GM23338 (cell line): ENCODE measurements at regions not wholly inside any gene's neighbourhood (a gene's known extent, or its start where the extent isn't known, plus 50 kb on each side); places are given as distances from the start of the nearest gene placed in this dataset.

Source experiments
- ATAC-seq: fragments of 200-7000 bp; cut with Tn5 transposase; 3 replicates; pipeline ENCODE4 v1.9.1; 2020
- DNase-seq: peaks from one replicate; pipeline ENCODE4 v3.0.0-alpha.2; 2015; ENCODE audit warnings: low spot score
- H2AFZ ChIP-seq: fragments of 200-600 bp; sonication (generic); 2 replicates; pipeline ENCODE4 v1.8.0; 2016; ENCODE audit warnings: antibody characterized with exemption, mild to moderate bottlenecking, moderate library complexity
- H3F3A ChIP-seq: fragments of 200-600 bp; sonication (generic); replicated peaks from 2 replicates; pipeline ENCODE4 v1.8.0; 2017; ENCODE audit warnings: antibody characterized with exemption, mixed run types, low read depth
- H3K27ac ChIP-seq: fragments of 200-600 bp; sonication (generic); 2 replicates; pipeline ENCODE4 v1.6.1; 2016; ENCODE audit warnings: low read depth
- H3K27me3 ChIP-seq: fragments of 200-600 bp; sonication (generic); 2 replicates; pipeline ENCODE4 v1.8.0; 2016; ENCODE audit warnings: mild to moderate bottlenecking, mixed run types, moderate library complexity; ENCODE audit not compliant: insufficient read depth
- H3K36me3 ChIP-seq: fragments of 200-600 bp; sonication (generic); 2 replicates; pipeline ENCODE4 v1.8.0; 2016; ENCODE audit warnings: mild to moderate bottlenecking; ENCODE audit not compliant: insufficient read depth
- H3K4me1 ChIP-seq: fragments of 200-600 bp; sonication (generic); 2 replicates; pipeline ENCODE4 v1.8.0; 2016; ENCODE audit warnings: mild to moderate bottlenecking, moderate library complexity; ENCODE audit not compliant: insufficient read depth
- H3K4me2 ChIP-seq: fragments of 200-600 bp; sonication (generic); 2 replicates; pipeline ENCODE4 v1.7.1; 2017; ENCODE audit warnings: mixed run types
- H3K4me3 ChIP-seq: fragments of 200-600 bp; sonication (generic); 2 replicates; pipeline ENCODE4 v1.6.1; 2016; ENCODE audit warnings: mixed run types
- H3K79me2 ChIP-seq: fragments of 200-600 bp; sonication (generic); replicated peaks from 2 replicates; pipeline ENCODE4 v1.8.0; 2017; ENCODE audit warnings: mild to moderate bottlenecking; ENCODE audit not compliant: insufficient read depth
- H3K9me2 ChIP-seq: fragments of 200-600 bp; sonication (generic); 2 replicates; pipeline ENCODE4 v1.8.0; 2017; ENCODE audit not compliant: insufficient read depth
- H4K20me1 ChIP-seq: fragments of 200-600 bp; sonication (generic); replicated peaks from 2 replicates; pipeline ENCODE4 v1.8.0; 2017; ENCODE audit warnings: mild to moderate bottlenecking; ENCODE audit not compliant: insufficient read depth
- H3K27ac Mint-ChIP-seq: 2 replicates; pipeline ENCODE4 v1.8.0; 2020; ENCODE audit warnings: inconsistent platforms, mild to moderate bottlenecking, moderate library complexity, mixed read lengths
- H3K27me3 Mint-ChIP-seq: 3 replicates; pipeline ENCODE4 v1.8.0; 2022; ENCODE audit warnings: low read depth, mild to moderate bottlenecking, moderate library complexity, mixed read lengths, inconsistent platforms; ENCODE audit not compliant: insufficient read depth, poor library complexity
- H3K36me3 Mint-ChIP-seq: 3 replicates; pipeline ENCODE4 v1.8.0; 2021; ENCODE audit warnings: low read depth, mild to moderate bottlenecking, inconsistent platforms, moderate library complexity, mixed read lengths
- H3K4me1 Mint-ChIP-seq: 3 replicates; pipeline ENCODE4 v1.8.0; 2020; ENCODE audit warnings: mild to moderate bottlenecking, inconsistent platforms, mixed read lengths
- H3K4me3 Mint-ChIP-seq: 3 replicates; pipeline ENCODE4 v1.8.0; 2021; ENCODE audit warnings: moderate library complexity, mild to moderate bottlenecking, inconsistent platforms, mixed read lengths
- H3K9me3 Mint-ChIP-seq: 3 replicates; pipeline ENCODE4 v1.8.0; 2020; ENCODE audit warnings: moderate library complexity, mild to moderate bottlenecking, inconsistent platforms, mixed read lengths
- CTCF ChIP-seq, 2 experiments: fragments of 200-600 bp in 1 of 2; sonication (generic) in 1 of 2; conservative IDR thresholded peaks; 2 replicates each; pipeline versions ENCODE4 v1.5.1 to v1.6.1; 2016 to 2017; ENCODE audit warnings: antibody characterized with exemption in 2 of 2, low read depth in 2 of 2, mild to moderate bottlenecking in 2 of 2, moderate library complexity in 1 of 2
- ETS1 ChIP-seq: IDR thresholded peaks from 2 replicates; pipeline ENCODE4 v1.6.1; 2016; ENCODE audit warnings: antibody characterized with exemption
- EZH2 ChIP-seq: fragments of 200-600 bp; sonication (generic); IDR thresholded peaks from one replicate; pipeline ENCODE4 v1.8.0; 2017; ENCODE audit warnings: antibody characterized with exemption, mild to moderate bottlenecking, low read depth; ENCODE audit not compliant: unreplicated experiment
- EZH2phosphoT487 ChIP-seq: fragments of 200-600 bp; sonication (generic); IDR thresholded peaks from one replicate; pipeline ENCODE4 v1.8.1; 2018; ENCODE audit warnings: antibody characterized with exemption; ENCODE audit not compliant: unreplicated experiment
- JUNB ChIP-seq: IDR thresholded peaks from one replicate; pipeline ENCODE4 v1.6.1; 2016; ENCODE audit warnings: antibody characterized with exemption; ENCODE audit not compliant: unreplicated experiment
- NANOG ChIP-seq: IDR thresholded peaks from 2 replicates; pipeline ENCODE4 v1.6.1; 2016; ENCODE audit warnings: antibody characterized with exemption, borderline replicate concordance
- REST ChIP-seq: IDR thresholded peaks from one replicate; pipeline ENCODE4 v1.6.1; 2018; ENCODE audit warnings: antibody characterized with exemption; ENCODE audit not compliant: unreplicated experiment
- STAT1 ChIP-seq: IDR thresholded peaks from one replicate; pipeline ENCODE4 v1.6.1; 2016; ENCODE audit warnings: antibody characterized with exemption; ENCODE audit not compliant: unreplicated experiment
- ZNF114 ChIP-seq: fragments of 250-450 bp; sonication (Bioruptor Pico); IDR thresholded peaks from 2 replicates; pipeline ENCODE4 v1.5.0; 2020; ENCODE audit warnings: mild to moderate bottlenecking, moderate library complexity
- ZNF331 ChIP-seq: fragments of 250-450 bp; sonication (Bioruptor Pico); IDR thresholded peaks from 2 replicates; pipeline ENCODE4 v1.5.0; 2020; ENCODE audit warnings: low read depth, mild to moderate bottlenecking, moderate library complexity
- ZNF462 ChIP-seq: fragments of 250-450 bp; sonication (Bioruptor Pico); IDR thresholded peaks from 2 replicates; pipeline ENCODE4 v1.5.0; 2020; ENCODE audit warnings: mild to moderate bottlenecking, moderate library complexity

GRCh38 chr4:179663641-179664429, 2221.6 kb upstream of the AGA start:
- no peak overlapping the region for H3K4me3 ChIP-seq
- H3K27ac Mint-ChIP-seq = no peak overlapping the region
- H3K27me3 ChIP-seq = no peaks in the 10 kb centered on the region
- no peaks in the 10 kb centered on the region; the same call in 1 of the 2 replicates for H3K4me1 ChIP-seq
- no peak overlapping the region for H3K27ac ChIP-seq
- no peaks in the 10 kb centered on the region for H3K79me2 ChIP-seq
- no peaks in the 10 kb centered on the region for H3K36me3 ChIP-seq
- ATAC-seq (no peak), DNase-seq (no peak)
- no peaks in the 10 kb centered on the region for H3K36me3 Mint-ChIP-seq
- no peak overlapping the region for H3K4me3 Mint-ChIP-seq
- no peak overlapping the region for H3K4me2 ChIP-seq
- peaks cover 3% of the 10 kb centered on the region for H3K4me1 Mint-ChIP-seq
- peaks cover 5% of the 10 kb centered on the region; the same call in 1 of the 3 replicates for H3K9me3 Mint-ChIP-seq
- H3F3A ChIP-seq = no peaks in the 10 kb centered on the region
- TF ChIP-seq ZNF331 (CRISPR knock-in tag) (no peak), EZH2phosphoT487 (no peak), NANOG (no peak), REST (no peak), CTCF (conservative IDR thresholded peaks at IDR 0.05; ENCODE audit: low read depth in 2 of 2) (no peak), ZNF462 (no peak), STAT1 (no peak), EZH2 (no peak), ETS1 (no peak), JUNB (no peak), ZNF114 (CRISPR knock-in tag) (no peak)
- H3K9me2 ChIP-seq = peaks cover 11% of the 10 kb centered on the region
- peaks cover 7% of the 10 kb centered on the region for H3K27me3 Mint-ChIP-seq
- no peaks in the 10 kb centered on the region for H4K20me1 ChIP-seq
- H2AFZ ChIP-seq = no peak overlapping the region
